HEK293T (cell line): ENCODE measurements at regions not wholly inside any gene's neighbourhood (a gene's known extent, or its start where the extent isn't known, plus 50 kb on each side); places are given as distances from the start of the nearest gene placed in this dataset.

Experiments used
- CTCF ChIA-PET: fragments of 350-600 bp; formaldehyde crosslinking; extraction: SDS; loops from one replicate; lab custom pipeline; 2021; ENCODE audit warnings: antibody characterized with exemption, inconsistent platforms; lab: Yijun Ruan, JAX
- POLR2A ChIA-PET: fragments of 350-600 bp; formaldehyde crosslinking; extraction: SDS; loops from one replicate; lab custom pipeline; 2020; ENCODE audit warnings: antibody characterized with exemption, inconsistent platforms; lab: Yijun Ruan, JAX
- DNase-seq: peaks from one replicate; pipeline ENCODE4 v3.0.0; 2012; ENCODE audit warnings: mixed read lengths; ENCODE audit errors: extremely low spot score
- ARNT ChIP-seq: fragments of 450-650 bp; IDR thresholded peaks from 2 replicates; pipeline ENCODE4 v1.6.1; 2017; ENCODE audit warnings: mild to moderate bottlenecking
- BHLHE40 ChIP-seq: fragments of 450-650 bp; IDR thresholded peaks from 2 replicates; pipeline ENCODE4 v1.6.1; 2016; ENCODE audit warnings: mild to moderate bottlenecking, moderate library complexity, borderline replicate concordance
- CTBP1 ChIP-seq: fragments of 450-650 bp; IDR thresholded peaks from 2 replicates; pipeline ENCODE4 v1.6.1; 2016; ENCODE audit warnings: borderline replicate concordance
- ELF4 ChIP-seq: fragments of 450-650 bp; IDR thresholded peaks from 2 replicates; pipeline ENCODE4 v1.6.1; 2017; ENCODE audit warnings: antibody characterized with exemption
- FOXA1 ChIP-seq: fragments of 450-650 bp; IDR thresholded peaks from 2 replicates; pipeline ENCODE4 v1.6.1; 2016; ENCODE audit warnings: mild to moderate bottlenecking
- FOXK2 ChIP-seq: fragments of 450-650 bp; IDR thresholded peaks from 2 replicates; pipeline ENCODE4 v1.6.1; 2016; ENCODE audit warnings: mild to moderate bottlenecking
- FOXM1 ChIP-seq: fragments of 450-650 bp; IDR thresholded peaks from 2 replicates; pipeline ENCODE4 v1.6.1; 2017; ENCODE audit warnings: mild to moderate bottlenecking, borderline replicate concordance
- HDGF ChIP-seq: fragments of 450-650 bp; IDR thresholded peaks from 2 replicates; pipeline ENCODE4 v1.6.1; 2017; ENCODE audit warnings: antibody characterized with exemption, borderline replicate concordance
- L3MBTL2 ChIP-seq: fragments of 450-650 bp; conservative IDR thresholded peaks from 2 replicates; pipeline ENCODE4 v1.6.1; 2016; ENCODE audit warnings: mild to moderate bottlenecking
- LEF1 ChIP-seq: fragments of 450-650 bp; IDR thresholded peaks from 2 replicates; pipeline ENCODE4 v1.6.1; 2017; ENCODE audit warnings: mild to moderate bottlenecking, borderline replicate concordance
- NFRKB ChIP-seq: fragments of 450-650 bp; IDR thresholded peaks from 2 replicates; pipeline ENCODE4 v1.6.1; 2016; ENCODE audit warnings: mild to moderate bottlenecking, moderate library complexity
- PKNOX1 ChIP-seq: fragments of 450-650 bp; IDR thresholded peaks from 2 replicates; pipeline ENCODE4 v1.6.1; 2016
- SP1 ChIP-seq: fragments of 450-650 bp; IDR thresholded peaks from 2 replicates; pipeline ENCODE4 v1.6.1; 2017
- SUZ12 ChIP-seq: fragments of 450-650 bp; IDR thresholded peaks from 2 replicates; pipeline ENCODE4 v1.6.1; 2016; ENCODE audit warnings: mild to moderate bottlenecking
- TARDBP ChIP-seq: fragments of 450-650 bp; IDR thresholded peaks from 2 replicates; pipeline ENCODE4 v1.6.1; 2016
- ZNF384 ChIP-seq: fragments of 450-650 bp; IDR thresholded peaks from 2 replicates; pipeline ENCODE4 v1.6.1; 2016

GRCh38 chr4:33395731-33396485 lies 2675.7 kb downstream of the PCDH7 start:
- no peak for TF ChIP-seq PKNOX1
- TF ChIP-seq FOXK2 = no peak
- TF ChIP-seq SUZ12 = no peak
- no peak for TF ChIP-seq CTBP1
- ChIA-PET CTCF (no interaction called here), POLR2A (no interaction called here)
- no peak for DNase-seq

- no peak for TF ChIP-seq FOXK2
- POLR2A ChIA-PET = no interaction called here
- CTCF ChIA-PET = no interaction called here
- DNase-seq = no peak
Observed at GRCh38 chr4:33400504-33400903, 2680.3 kb downstream of the PCDH7 start.

GRCh38 chr4:33407496-33407895 lies 2687.3 kb downstream of the PCDH7 start:
- ChIA-PET CTCF (no interaction called here), POLR2A (no interaction called here)
- TF ChIP-seq L3MBTL2 (no peak), HDGF (no peak)
- DNase-seq = no peak

DNA sequence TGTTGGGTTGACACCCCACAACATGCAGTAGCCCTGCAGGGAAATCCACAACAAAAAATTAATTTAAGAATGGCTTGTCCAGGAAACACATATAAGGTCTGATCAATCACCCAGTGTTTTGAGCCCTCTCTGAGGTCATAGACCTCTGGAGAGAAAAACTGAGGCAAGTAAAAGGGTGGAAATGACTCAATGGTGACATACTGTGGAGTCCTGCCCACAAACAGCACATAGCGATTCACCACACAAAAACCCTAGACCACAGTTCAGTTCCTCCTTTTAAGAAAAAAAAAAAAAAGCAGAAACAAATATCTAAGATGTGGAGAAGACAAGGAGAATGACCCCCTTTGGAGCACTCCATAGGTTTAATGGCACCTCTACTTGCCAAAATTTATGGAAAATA lies 2691.0 kb downstream of the PCDH7 start:
- TF ChIP-seq ARNT (no peak), CTBP1 (no peak), ELF4 (no peak), SP1 (no peak), NFRKB (no peak), FOXK2 (no peak), HDGF (no peak), SUZ12 (no peak)
- ChIA-PET POLR2A (no interaction called here), CTCF (no interaction called here)
- no peak for DNase-seq

GRCh38 chr4:33421887-33422286 lies 2701.7 kb downstream of the PCDH7 start:
- no peak for TF ChIP-seq L3MBTL2
- no peak for TF ChIP-seq PKNOX1
- TF ChIP-seq BHLHE40 = no peak
- TF ChIP-seq SP1 = no peak
- no peak for TF ChIP-seq ZNF384
- CTCF ChIA-PET = no interaction called here
- no peak for DNase-seq
- POLR2A ChIA-PET = no interaction called here

GRCh38 chr4:33422656-33423055 lies 2702.5 kb downstream of the PCDH7 start:
- ChIA-PET CTCF (no interaction called here), POLR2A (no interaction called here)
- TF ChIP-seq FOXK2 = no peak
- TF ChIP-seq TARDBP = no peak
- TF ChIP-seq ZNF384 = no peak
- no peak for TF ChIP-seq SUZ12
- no peak for TF ChIP-seq BHLHE40
- no peak for TF ChIP-seq PKNOX1
- no peak for TF ChIP-seq SP1
- DNase-seq = no peak

- TF ChIP-seq LEF1 (no peak), ELF4 (no peak), L3MBTL2 (no peak), NFRKB (no peak), BHLHE40 (no peak), FOXK2 (no peak), SP1 (no peak), SUZ12 (no peak), HDGF (no peak), ARNT (no peak)
- ChIA-PET CTCF (no interaction called here), POLR2A (no interaction called here)
- no peak for DNase-seq
Observed at GRCh38 chr4:33425936-33426335, 2705.8 kb downstream of the PCDH7 start.

DNA sequence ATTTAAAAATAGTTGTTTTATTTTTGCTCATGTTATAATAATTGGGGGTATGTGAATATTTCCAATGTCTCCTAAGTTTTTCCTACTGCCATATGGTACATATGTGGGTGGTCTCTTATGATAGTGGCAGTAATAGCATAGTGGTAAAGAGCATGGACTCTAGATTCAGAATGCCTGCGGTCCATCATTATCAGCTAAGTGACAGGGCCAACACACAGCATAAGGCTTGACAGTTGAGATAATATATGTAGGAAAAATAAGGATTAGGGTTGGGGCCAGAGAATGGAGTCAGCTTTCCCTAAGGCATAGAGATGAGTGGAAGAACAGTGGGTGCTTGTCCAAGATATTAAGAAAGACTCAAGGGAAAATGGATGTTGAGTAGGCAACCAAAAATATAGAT lies 2707.5 kb downstream of the PCDH7 start:
- DNase-seq = no peak
- TF ChIP-seq ZNF384 = no peak
- no peak for TF ChIP-seq FOXM1
- TF ChIP-seq L3MBTL2 = no peak
- no peak for TF ChIP-seq FOXA1
- TF ChIP-seq NFRKB = no peak
- TF ChIP-seq LEF1 = no peak
- no peak for TF ChIP-seq HDGF
- TF ChIP-seq BHLHE40 = no peak
- no peak for TF ChIP-seq ELF4
- TF ChIP-seq SP1 = no peak
- TF ChIP-seq PKNOX1 = no peak
- TF ChIP-seq ARNT = no peak
- TF ChIP-seq FOXK2 = no peak
- no peak for TF ChIP-seq SUZ12
- no peak for TF ChIP-seq CTBP1
- no peak for TF ChIP-seq TARDBP
- CTCF ChIA-PET = no interaction called here
- POLR2A ChIA-PET = no interaction called here
